WTC11 (cell line): ENCODE measurements at regions not wholly inside any gene's neighbourhood (a gene's known extent, or its start where the extent isn't known, plus 50 kb on each side); places are given as distances from the start of the nearest gene placed in this dataset.

Source experiments
- ATAC-seq: fragments of 200-7000 bp; cut with Tn5 transposase; 2 replicates; pipeline ENCODE4 v1.10.0; 2021; ENCODE audit warnings: mild to moderate bottlenecking, moderate library complexity
- CTCF ChIA-PET: fragments of 300-600 bp; sonication (Branson Sonifier 250); formaldehyde crosslinking; loops from one replicate; lab custom pipeline; 2021; ENCODE audit warnings: antibody characterized with exemption; lab: Charles Lee
- POLR2A ChIA-PET: fragments of 350-600 bp; sonication (Branson Sonifier 250); formaldehyde crosslinking; loops from one replicate; lab custom pipeline; 2021; ENCODE audit warnings: antibody characterized with exemption; lab: Charles Lee
- DNase-seq: peaks from one replicate; pipeline ENCODE4 v3.0.0; 2021; ENCODE audit warnings: low spot score
- H3K27ac Mint-ChIP-seq: 2 replicates; pipeline ENCODE4 v1.8.0; 2021; ENCODE audit warnings: mixed read lengths
- H3K27me3 Mint-ChIP-seq: 2 replicates; pipeline ENCODE4 v1.8.0; 2021; ENCODE audit warnings: low read depth, mild to moderate bottlenecking, moderate library complexity, mixed read lengths
- H3K36me3 Mint-ChIP-seq: 2 replicates; pipeline ENCODE4 v1.8.0; 2021; ENCODE audit warnings: mixed read lengths
- H3K4me1 Mint-ChIP-seq: 2 replicates; pipeline ENCODE4 v1.8.0; 2022; ENCODE audit warnings: mixed read lengths
- H3K4me3 Mint-ChIP-seq: 2 replicates; pipeline ENCODE4 v1.8.0; 2021; ENCODE audit warnings: mild to moderate bottlenecking, moderate library complexity, mixed read lengths
- H3K9me3 Mint-ChIP-seq: 2 replicates; pipeline ENCODE4 v1.8.0; 2021; ENCODE audit warnings: mixed read lengths
- FOXK1 ChIP-seq: sonication (generic); formaldehyde crosslinking; IDR thresholded peaks from 2 replicates; pipeline ENCODE4 v1.8.0; 2022; ENCODE audit warnings: mild to moderate bottlenecking, moderate library complexity, missing genetic modification reagents
- GRHL2 ChIP-seq: fragments of 250-450 bp; sonication (Bioruptor Pico); IDR thresholded peaks from 2 replicates; pipeline ENCODE4 v1.8.0; 2022; ENCODE audit warnings: mild to moderate bottlenecking, moderate library complexity; ENCODE audit not compliant: insufficient replicate concordance, severe bottlenecking
- JUN ChIP-seq: sonication (generic); formaldehyde crosslinking; IDR thresholded peaks from 2 replicates; pipeline ENCODE4 v1.8.0; 2023; ENCODE audit warnings: mild to moderate bottlenecking, missing genetic modification reagents
- KAT7 ChIP-seq: sonication (generic); formaldehyde crosslinking; IDR thresholded peaks from 2 replicates; pipeline ENCODE4 v1.8.1; 2023; ENCODE audit warnings: missing genetic modification reagents, mild to moderate bottlenecking, borderline replicate concordance
- OVOL2 ChIP-seq: fragments of 250-450 bp; sonication (Bioruptor Pico); IDR thresholded peaks from 2 replicates; pipeline ENCODE4 v1.9.0; 2021; ENCODE audit warnings: mild to moderate bottlenecking, borderline replicate concordance
- TEAD1 ChIP-seq: sonication (generic); formaldehyde crosslinking; IDR thresholded peaks from 2 replicates; pipeline ENCODE4 v1.8.0; 2022; ENCODE audit warnings: mild to moderate bottlenecking, missing genetic modification reagents
- ZNF219 ChIP-seq: sonication (generic); formaldehyde crosslinking; IDR thresholded peaks from 2 replicates; pipeline ENCODE4 v1.8.0; 2023; ENCODE audit warnings: missing genetic modification reagents, mild to moderate bottlenecking, borderline replicate concordance
- TF ChIP-seq, protein P1 (sequence below): sonication (generic); formaldehyde crosslinking; IDR thresholded peaks from 2 replicates; pipeline ENCODE4 v1.8.0; 2022; ENCODE audit warnings: missing genetic modification reagents
- TF ChIP-seq, protein P2 (sequence below): fragments of 250-450 bp; sonication (Bioruptor Pico); IDR thresholded peaks from 2 replicates; pipeline ENCODE4 v1.9.0; 2021; ENCODE audit warnings: mild to moderate bottlenecking, borderline replicate concordance
- TF ChIP-seq, protein P3 (sequence below): sonication (generic); formaldehyde crosslinking; IDR thresholded peaks from 2 replicates; pipeline ENCODE4 v1.8.1; 2023; ENCODE audit warnings: mild to moderate bottlenecking, missing genetic modification reagents
- TF ChIP-seq, protein P4 (sequence below): sonication (generic); formaldehyde crosslinking; IDR thresholded peaks from 2 replicates; pipeline ENCODE4 v1.8.1; 2023; ENCODE audit warnings: mild to moderate bottlenecking, missing genetic modification reagents
- TF ChIP-seq, protein P5 (sequence below): sonication (generic); formaldehyde crosslinking; IDR thresholded peaks from 2 replicates; pipeline ENCODE4 v1.8.0; 2023; ENCODE audit warnings: missing genetic modification reagents
- TF ChIP-seq, protein P6 (sequence below): fragments of 250-450 bp; sonication (Bioruptor Pico); IDR thresholded peaks from 2 replicates; pipeline ENCODE4 v1.8.0; 2021; ENCODE audit warnings: mild to moderate bottlenecking
- TF ChIP-seq, protein P7 (sequence below): sonication (generic); formaldehyde crosslinking; IDR thresholded peaks from 2 replicates; pipeline ENCODE4 v1.8.1; 2023; ENCODE audit warnings: mild to moderate bottlenecking, missing genetic modification reagents, moderate library complexity
- TF ChIP-seq, protein P8 (sequence below): sonication (generic); formaldehyde crosslinking; IDR thresholded peaks from 2 replicates; pipeline ENCODE4 v1.8.1; 2022; ENCODE audit warnings: low read depth, mild to moderate bottlenecking, moderate library complexity, missing genetic modification reagents, borderline replicate concordance

DNA sequence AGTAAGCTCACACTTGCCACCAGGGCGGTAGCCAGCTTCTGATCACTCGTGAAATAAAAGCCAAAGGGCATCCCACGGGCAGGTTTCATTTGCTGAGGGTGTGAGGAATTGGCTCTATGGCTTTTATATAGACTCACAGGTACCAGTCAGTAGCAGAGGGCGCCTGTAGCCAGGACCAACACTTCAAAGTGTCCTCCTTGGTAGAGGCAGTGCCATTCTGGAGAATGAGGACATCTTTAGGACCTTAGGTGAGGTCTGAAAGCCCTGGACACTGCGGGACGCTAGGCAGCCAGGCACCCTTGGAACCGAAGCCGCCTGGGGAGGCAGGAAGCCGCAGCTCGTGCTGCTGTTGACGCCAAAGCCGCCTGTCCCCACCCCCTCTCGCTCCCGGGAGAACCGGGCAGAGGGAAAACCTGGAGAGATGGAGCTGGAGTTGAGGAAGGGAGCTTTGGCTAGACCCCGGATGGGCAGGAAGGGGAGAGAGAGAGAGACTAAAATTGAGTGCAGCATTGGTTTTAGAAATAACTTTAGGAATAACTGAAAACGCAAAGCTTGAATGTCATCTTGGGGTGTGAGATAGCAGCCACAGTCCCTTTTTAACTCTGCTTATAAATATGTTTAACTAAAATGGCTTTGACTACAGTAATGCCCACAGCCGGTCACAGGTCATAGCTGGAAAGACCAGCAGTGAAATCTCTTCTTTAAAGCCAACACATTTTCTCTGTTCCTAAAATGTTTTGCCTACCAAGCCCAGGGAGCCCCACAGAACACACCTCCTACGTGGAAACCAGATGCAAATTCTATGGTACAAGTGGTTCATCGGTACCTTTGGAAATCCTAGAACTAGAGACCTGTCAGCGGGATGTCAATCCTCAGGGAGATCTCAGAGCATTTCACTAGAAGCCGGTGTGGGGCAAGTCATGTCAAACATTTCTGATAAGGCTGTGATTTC is 128.5 kb upstream of the CDYL start:
- ChIA-PET CTCF (interaction anchor here (0.9 to 2.2 kb wide), 6 partner anchors 13 to 383 kb away, joined by 3 to 8 read pairs (median 5); partner anchors contain the start of gene CDYL), POLR2A (interaction anchor here (0.5 to 1.3 kb wide), 5 partner anchors 13 to 332 kb away, joined by 3 to 6 read pairs (median 5); partner anchors contain the start of gene CDYL)
- DNase-seq (peak; percentile 88), ATAC-seq (peak; percentile 92)
- Mint-ChIP-seq H3K27ac (no peak overlapping the region; the same call in 1 of the 2 replicates), H3K4me1 (peaks cover 30% of the 10 kb centered on the region), H3K9me3 (peaks cover 10% of the 10 kb centered on the region), H3K36me3 (peaks cover 6% of the 10 kb centered on the region), H3K4me3 (peak overlapping the region; percentile 61), H3K27me3 (peaks cover 6% of the 10 kb centered on the region; the same call in 1 of the 2 replicates)
- TF ChIP-seq ZNF219 (CRISPR knock-in tag) (0 out of 2 replicates have a peak, but pooled peaks have one; percentile 66), GRHL2 (CRISPR knock-in tag) (no peak), TEAD1 (peak; percentile 94), OVOL2 (CRISPR knock-in tag) (no peak), KAT7 (CRISPR knock-in tag) (0 out of 2 replicates have a peak, but pooled peaks have one; percentile 69), FOXK1 (peak; percentile 96), JUN (CRISPR knock-in tag) (peak; percentile 66; the same call in 1 of the 2 replicates)
- TF ChIP-seq, protein P1, sequence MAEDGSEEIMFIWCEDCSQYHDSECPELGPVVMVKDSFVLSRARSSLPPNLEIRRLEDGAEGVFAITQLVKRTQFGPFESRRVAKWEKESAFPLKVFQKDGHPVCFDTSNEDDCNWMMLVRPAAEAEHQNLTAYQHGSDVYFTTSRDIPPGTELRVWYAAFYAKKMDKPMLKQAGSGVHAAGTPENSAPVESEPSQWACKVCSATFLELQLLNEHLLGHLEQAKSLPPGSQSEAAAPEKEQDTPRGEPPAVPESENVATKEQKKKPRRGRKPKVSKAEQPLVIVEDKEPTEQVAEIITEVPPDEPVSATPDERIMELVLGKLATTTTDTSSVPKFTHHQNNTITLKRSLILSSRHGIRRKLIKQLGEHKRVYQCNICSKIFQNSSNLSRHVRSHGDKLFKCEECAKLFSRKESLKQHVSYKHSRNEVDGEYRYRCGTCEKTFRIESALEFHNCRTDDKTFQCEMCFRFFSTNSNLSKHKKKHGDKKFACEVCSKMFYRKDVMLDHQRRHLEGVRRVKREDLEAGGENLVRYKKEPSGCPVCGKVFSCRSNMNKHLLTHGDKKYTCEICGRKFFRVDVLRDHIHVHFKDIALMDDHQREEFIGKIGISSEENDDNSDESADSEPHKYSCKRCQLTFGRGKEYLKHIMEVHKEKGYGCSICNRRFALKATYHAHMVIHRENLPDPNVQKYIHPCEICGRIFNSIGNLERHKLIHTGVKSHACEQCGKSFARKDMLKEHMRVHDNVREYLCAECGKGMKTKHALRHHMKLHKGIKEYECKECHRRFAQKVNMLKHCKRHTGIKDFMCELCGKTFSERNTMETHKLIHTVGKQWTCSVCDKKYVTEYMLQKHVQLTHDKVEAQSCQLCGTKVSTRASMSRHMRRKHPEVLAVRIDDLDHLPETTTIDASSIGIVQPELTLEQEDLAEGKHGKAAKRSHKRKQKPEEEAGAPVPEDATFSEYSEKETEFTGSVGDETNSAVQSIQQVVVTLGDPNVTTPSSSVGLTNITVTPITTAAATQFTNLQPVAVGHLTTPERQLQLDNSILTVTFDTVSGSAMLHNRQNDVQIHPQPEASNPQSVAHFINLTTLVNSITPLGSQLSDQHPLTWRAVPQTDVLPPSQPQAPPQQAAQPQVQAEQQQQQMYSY (CRISPR knock-in tag): peak; percentile 100
- TF ChIP-seq, protein P2, sequence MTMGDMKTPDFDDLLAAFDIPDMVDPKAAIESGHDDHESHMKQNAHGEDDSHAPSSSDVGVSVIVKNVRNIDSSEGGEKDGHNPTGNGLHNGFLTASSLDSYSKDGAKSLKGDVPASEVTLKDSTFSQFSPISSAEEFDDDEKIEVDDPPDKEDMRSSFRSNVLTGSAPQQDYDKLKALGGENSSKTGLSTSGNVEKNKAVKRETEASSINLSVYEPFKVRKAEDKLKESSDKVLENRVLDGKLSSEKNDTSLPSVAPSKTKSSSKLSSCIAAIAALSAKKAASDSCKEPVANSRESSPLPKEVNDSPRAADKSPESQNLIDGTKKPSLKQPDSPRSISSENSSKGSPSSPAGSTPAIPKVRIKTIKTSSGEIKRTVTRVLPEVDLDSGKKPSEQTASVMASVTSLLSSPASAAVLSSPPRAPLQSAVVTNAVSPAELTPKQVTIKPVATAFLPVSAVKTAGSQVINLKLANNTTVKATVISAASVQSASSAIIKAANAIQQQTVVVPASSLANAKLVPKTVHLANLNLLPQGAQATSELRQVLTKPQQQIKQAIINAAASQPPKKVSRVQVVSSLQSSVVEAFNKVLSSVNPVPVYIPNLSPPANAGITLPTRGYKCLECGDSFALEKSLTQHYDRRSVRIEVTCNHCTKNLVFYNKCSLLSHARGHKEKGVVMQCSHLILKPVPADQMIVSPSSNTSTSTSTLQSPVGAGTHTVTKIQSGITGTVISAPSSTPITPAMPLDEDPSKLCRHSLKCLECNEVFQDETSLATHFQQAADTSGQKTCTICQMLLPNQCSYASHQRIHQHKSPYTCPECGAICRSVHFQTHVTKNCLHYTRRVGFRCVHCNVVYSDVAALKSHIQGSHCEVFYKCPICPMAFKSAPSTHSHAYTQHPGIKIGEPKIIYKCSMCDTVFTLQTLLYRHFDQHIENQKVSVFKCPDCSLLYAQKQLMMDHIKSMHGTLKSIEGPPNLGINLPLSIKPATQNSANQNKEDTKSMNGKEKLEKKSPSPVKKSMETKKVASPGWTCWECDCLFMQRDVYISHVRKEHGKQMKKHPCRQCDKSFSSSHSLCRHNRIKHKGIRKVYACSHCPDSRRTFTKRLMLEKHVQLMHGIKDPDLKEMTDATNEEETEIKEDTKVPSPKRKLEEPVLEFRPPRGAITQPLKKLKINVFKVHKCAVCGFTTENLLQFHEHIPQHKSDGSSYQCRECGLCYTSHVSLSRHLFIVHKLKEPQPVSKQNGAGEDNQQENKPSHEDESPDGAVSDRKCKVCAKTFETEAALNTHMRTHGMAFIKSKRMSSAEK (CRISPR knock-in tag): no peak
- TF ChIP-seq, protein P3, sequence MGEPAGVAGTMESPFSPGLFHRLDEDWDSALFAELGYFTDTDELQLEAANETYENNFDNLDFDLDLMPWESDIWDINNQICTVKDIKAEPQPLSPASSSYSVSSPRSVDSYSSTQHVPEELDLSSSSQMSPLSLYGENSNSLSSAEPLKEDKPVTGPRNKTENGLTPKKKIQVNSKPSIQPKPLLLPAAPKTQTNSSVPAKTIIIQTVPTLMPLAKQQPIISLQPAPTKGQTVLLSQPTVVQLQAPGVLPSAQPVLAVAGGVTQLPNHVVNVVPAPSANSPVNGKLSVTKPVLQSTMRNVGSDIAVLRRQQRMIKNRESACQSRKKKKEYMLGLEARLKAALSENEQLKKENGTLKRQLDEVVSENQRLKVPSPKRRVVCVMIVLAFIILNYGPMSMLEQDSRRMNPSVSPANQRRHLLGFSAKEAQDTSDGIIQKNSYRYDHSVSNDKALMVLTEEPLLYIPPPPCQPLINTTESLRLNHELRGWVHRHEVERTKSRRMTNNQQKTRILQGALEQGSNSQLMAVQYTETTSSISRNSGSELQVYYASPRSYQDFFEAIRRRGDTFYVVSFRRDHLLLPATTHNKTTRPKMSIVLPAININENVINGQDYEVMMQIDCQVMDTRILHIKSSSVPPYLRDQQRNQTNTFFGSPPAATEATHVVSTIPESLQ: no peak
- TF ChIP-seq, protein P4, sequence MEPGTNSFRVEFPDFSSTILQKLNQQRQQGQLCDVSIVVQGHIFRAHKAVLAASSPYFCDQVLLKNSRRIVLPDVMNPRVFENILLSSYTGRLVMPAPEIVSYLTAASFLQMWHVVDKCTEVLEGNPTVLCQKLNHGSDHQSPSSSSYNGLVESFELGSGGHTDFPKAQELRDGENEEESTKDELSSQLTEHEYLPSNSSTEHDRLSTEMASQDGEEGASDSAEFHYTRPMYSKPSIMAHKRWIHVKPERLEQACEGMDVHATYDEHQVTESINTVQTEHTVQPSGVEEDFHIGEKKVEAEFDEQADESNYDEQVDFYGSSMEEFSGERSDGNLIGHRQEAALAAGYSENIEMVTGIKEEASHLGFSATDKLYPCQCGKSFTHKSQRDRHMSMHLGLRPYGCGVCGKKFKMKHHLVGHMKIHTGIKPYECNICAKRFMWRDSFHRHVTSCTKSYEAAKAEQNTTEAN (CRISPR knock-in tag): peak; percentile 84; the same call in 1 of the 2 replicates
- TF ChIP-seq, protein P5, sequence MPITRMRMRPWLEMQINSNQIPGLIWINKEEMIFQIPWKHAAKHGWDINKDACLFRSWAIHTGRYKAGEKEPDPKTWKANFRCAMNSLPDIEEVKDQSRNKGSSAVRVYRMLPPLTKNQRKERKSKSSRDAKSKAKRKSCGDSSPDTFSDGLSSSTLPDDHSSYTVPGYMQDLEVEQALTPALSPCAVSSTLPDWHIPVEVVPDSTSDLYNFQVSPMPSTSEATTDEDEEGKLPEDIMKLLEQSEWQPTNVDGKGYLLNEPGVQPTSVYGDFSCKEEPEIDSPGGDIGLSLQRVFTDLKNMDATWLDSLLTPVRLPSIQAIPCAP (CRISPR knock-in tag): 0 out of 2 replicates have a peak, but pooled peaks have one; percentile 60
- TF ChIP-seq, protein P6, sequence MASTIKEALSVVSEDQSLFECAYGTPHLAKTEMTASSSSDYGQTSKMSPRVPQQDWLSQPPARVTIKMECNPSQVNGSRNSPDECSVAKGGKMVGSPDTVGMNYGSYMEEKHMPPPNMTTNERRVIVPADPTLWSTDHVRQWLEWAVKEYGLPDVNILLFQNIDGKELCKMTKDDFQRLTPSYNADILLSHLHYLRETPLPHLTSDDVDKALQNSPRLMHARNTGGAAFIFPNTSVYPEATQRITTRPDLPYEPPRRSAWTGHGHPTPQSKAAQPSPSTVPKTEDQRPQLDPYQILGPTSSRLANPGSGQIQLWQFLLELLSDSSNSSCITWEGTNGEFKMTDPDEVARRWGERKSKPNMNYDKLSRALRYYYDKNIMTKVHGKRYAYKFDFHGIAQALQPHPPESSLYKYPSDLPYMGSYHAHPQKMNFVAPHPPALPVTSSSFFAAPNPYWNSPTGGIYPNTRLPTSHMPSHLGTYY (CRISPR knock-in tag): no peak
- TF ChIP-seq, protein P7, sequence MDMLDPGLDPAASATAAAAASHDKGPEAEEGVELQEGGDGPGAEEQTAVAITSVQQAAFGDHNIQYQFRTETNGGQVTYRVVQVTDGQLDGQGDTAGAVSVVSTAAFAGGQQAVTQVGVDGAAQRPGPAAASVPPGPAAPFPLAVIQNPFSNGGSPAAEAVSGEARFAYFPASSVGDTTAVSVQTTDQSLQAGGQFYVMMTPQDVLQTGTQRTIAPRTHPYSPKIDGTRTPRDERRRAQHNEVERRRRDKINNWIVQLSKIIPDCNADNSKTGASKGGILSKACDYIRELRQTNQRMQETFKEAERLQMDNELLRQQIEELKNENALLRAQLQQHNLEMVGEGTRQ (CRISPR knock-in tag): 0 out of 2 replicates have a peak, but pooled peaks have one; percentile 42
- TF ChIP-seq, protein P8, sequence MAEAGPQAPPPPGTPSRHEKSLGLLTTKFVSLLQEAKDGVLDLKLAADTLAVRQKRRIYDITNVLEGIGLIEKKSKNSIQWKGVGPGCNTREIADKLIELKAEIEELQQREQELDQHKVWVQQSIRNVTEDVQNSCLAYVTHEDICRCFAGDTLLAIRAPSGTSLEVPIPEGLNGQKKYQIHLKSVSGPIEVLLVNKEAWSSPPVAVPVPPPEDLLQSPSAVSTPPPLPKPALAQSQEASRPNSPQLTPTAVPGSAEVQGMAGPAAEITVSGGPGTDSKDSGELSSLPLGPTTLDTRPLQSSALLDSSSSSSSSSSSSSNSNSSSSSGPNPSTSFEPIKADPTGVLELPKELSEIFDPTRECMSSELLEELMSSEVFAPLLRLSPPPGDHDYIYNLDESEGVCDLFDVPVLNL: no peak
